Renal cortex interstitium (tissue), 11 donors: ENCODE measurements at regions not wholly inside any gene's neighbourhood (a gene's known extent, or its start where the extent isn't known, plus 50 kb on each side); places are given as distances from the start of the nearest gene placed in this dataset.
"Not testable (repeated sequence)": the region's sequence is repeated elsewhere in the genome, so short reads cannot be mapped to it uniquely, and the experiment has no call there.

Source experiments
- DNase-seq, 11 donors: peaks; one replicate each; pipeline ENCODE4 v3.0.0-alpha.2; 2013; ENCODE audit warnings: low read depth in 9 of 11, low spot score in 4 of 11; ENCODE audit errors: extremely low read depth in 1 of 11

GRCh38 chr21:32877888-32878287, 106.3 kb upstream of the PAXBP1 start:
- not testable (repeated sequence) for DNase-seq

GRCh38 chr21:32878661-32879060, 107.1 kb upstream of the PAXBP1 start:
- DNase-seq, result no peak

GRCh38 chr21:32881458-32881857, 109.9 kb upstream of the PAXBP1 start:
- no peak for DNase-seq

GRCh38 chr21:32884062-32884461, 112.5 kb upstream of the PAXBP1 start:
- peak in 1 of 11 donors; percentile 5 for DNase-seq

- DNase-seq, result no peak
Observed at GRCh38 chr21:32886339-32886738, 114.8 kb upstream of the PAXBP1 start.

GRCh38 chr21:32887026-32887425, 115.5 kb upstream of the PAXBP1 start:
- no peak for DNase-seq

- DNase-seq, result no peak
Observed at GRCh38 chr21:32888971-32889370, 117.4 kb upstream of the PAXBP1 start.

- no peak for DNase-seq
Observed at GRCh38 chr21:32889596-32889995, 118.0 kb upstream of the PAXBP1 start.

GRCh38 chr21:32894321-32894720, 122.8 kb upstream of the PAXBP1 start:
- DNase-seq, result no peak

GRCh38 chr21:32900814-32901213, 124.9 kb upstream of the OLIG2 start:
- DNase-seq, result no peak

- no peak for DNase-seq
Observed at GRCh38 chr21:32907521-32907920, 118.2 kb upstream of the OLIG2 start.

- no peak for DNase-seq
Observed at GRCh38 chr21:32908534-32908933, 117.2 kb upstream of the OLIG2 start.

- no peak for DNase-seq
Observed at GRCh38 chr21:32909393-32909792, 116.3 kb upstream of the OLIG2 start.

- DNase-seq, result no peak
Observed at GRCh38 chr21:32914424-32915039, 111.2 kb upstream of the OLIG2 start.

- DNase-seq, result no peak
Observed at GRCh38 chr21:32915099-32915498, 110.6 kb upstream of the OLIG2 start.

- DNase-seq, result no peak
Observed at GRCh38 chr21:32916088-32916487, 109.6 kb upstream of the OLIG2 start.

- DNase-seq, result no peak
Observed at GRCh38 chr21:32916522-32917099, 109.1 kb upstream of the OLIG2 start.

- DNase-seq, result no peak
Observed at GRCh38 chr21:32917362-32918135, 108.2 kb upstream of the OLIG2 start.

GRCh38 chr21:32918478-32919120, 107.1 kb upstream of the OLIG2 start:
- DNase-seq, result no peak

- DNase-seq, result no peak
Observed at GRCh38 chr21:32920474-32920873, 105.3 kb upstream of the OLIG2 start.
